Eye (tissue), 1 donor: ENCODE measurements at regions not wholly inside any gene's neighbourhood (a gene's known extent, or its start where the extent isn't known, plus 50 kb on each side); places are given as distances from the start of the nearest gene placed in this dataset.
A peak's percentile ranks its signal among the peaks of the same experiment; 100 is the strongest.

ENCODE experiments used
- DNase-seq: peaks from one replicate; pipeline ENCODE4 v3.0.0-alpha.2; 2015

DNA sequence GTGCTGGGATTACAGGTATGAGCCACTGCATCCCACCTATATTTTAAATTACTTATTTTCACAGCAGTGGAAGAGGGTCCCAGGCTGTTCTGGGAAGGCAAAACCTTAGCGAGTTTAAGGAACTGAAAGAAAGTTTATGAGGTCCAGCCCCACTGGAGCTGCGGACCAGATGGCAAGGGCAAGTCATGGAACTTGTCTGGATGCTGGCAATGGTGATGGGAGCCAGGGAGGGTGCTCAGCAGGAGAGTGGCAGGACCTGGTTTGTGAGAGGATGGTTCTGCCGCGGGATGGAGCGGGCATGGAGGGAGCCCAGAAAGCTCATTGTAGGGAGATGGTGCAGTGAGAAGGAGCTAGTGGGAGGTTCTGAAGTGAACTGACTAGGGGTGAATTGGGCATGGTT is 50.6 kb upstream of the SLC45A1 start:
- DNase-seq = no peak

DNA sequence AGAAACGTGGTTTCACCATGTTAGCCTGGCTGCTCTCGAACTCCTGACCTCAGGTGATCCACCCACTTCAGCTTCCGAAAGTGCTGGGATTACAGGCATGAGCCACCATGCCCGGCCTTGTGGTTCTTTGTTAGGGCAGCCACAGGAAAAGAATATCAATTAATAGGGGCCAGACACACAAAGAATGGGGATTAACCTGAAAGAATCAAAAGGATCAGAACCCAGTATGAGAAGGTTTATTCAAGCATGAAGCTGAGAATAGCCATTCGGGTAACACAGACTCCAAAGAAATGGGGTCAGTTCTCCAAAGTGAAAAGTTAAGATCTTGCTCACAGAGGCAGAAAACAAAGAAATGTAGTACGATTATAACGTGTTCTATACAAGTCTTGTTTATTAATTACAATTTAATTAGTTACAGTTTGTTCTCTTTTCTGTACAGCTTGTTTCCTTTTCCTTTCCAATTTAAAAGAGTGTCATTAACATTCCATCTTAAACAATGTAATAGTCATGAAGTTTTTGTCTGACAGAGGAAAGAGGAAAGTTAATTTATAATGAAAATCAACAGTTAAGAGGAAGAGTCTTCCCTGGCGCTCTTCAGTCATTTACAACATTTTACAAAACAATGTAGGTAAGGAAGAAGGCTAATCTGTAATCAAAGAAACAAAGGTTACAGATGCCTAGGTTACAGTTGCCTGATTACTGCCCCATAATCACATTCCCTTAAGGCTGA is 51.3 kb upstream of the SLC45A1 start:
- DNase-seq = peak; percentile 80

DNA sequence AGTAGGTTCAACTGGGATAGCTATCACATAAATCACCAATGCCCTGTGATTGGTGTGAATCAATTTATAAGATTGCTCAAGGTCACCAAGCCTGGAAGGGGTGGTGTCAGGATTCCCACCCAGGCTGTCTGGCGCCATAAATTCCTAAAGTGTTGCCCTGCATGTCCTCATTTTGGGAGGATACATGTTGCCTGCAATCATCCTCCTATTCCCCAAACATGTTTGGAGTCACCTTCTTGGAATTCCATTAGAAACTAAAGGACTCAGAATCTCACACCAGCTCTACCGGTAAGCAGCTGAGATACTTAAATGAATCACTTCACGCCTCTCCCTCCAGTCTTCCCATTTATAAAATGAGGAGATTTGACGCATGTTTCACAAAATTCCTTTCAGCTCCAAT is 54.1 kb upstream of the SLC45A1 start:
- no peak for DNase-seq

DNA sequence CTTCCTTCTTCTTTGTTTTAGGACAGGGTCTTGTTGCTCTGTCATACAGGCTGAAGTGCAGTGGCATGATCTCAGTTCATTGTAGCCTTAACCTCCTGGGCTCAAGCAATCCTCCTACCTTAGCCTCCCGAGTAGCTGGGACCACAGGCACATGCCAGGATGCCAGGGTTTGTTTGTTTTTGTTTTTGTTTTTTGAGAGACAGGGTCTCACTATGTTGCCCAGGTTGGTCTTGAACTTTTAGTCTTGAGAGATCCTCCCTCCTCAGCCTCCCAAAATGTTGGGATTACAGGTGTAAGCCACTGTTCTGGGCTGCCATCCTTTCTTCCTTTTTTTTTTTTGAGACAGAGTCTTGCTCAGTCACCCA is 56.5 kb upstream of the SLC45A1 start:
- DNase-seq = no peak

DNA sequence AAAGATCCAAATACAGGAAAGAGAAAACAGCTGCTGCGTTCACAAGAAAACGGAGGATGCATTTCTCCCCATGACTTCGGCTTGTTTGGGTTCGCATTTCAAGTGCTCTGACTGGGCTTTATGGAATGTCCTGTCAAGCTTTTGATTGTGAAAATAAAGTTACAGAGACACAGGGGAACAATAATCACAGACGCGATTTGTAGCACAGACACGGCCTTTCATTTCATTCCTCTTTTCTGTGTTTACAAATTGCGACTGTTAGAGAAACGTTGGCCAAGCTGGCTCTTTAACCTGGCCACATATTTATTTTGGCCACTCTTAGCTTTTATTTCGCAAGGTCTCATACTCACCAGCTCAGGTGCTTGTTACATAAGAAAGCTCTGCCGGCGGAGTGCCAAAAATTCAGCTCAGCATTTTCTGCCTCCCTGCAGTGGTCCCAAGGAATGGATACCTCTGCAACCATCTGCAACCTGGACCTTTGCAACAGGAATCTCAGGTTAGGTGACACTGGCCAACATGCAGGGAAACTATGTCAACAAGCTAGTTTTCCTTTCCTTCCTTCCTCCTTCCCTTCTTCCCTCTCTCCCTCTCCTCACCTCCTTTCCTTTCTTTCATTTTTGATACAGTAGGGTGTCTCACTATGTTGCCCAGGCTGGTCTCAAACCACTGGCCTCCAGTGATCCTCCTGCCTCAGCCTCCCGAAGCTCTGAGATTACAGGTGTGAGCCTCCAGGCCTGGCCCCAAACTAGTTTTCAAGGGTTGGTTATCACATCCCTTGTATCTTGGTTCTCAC is 58.2 kb upstream of the SLC45A1 start:
- no peak for DNase-seq

DNA sequence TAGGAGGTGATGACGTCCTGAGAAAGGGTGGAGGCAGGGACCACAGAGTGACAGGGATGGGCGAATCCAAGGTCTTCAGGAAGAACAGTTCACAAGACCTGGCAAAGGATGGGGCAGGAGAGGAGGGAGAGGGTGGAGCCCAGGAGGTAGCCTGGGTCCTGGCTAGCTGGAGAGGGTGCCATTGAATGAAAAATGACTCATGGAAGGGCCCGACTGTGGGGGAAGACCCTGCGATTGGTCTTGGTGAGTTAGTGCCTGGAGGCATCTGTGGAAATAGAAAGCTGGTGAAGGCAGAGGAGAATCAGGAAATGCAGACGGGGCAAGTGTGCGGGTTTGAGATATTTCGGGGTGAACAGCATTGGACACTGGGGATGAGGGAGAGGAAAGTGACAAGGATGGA is 60.3 kb upstream of the SLC45A1 start:
- DNase-seq = no peak

DNA sequence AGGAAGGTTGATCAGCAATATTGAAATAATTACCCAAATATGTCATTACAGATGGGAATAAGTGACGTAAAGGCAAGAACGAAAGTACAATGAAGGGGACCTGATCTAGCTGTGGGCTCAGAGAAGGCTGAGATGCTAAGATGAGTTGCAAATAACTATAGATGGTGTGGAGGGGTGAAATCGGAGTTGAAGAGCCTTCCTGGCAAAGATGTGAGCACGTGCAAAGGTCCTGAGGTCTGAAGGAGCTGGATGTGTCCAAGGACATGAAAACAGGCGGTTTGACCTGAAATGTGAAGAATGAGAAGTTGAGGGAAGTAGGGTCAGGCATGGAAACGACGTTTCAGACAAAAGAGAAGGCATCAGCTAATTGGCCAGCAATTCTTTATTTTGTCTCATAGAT is 61.6 kb upstream of the SLC45A1 start:
- no peak for DNase-seq

DNA sequence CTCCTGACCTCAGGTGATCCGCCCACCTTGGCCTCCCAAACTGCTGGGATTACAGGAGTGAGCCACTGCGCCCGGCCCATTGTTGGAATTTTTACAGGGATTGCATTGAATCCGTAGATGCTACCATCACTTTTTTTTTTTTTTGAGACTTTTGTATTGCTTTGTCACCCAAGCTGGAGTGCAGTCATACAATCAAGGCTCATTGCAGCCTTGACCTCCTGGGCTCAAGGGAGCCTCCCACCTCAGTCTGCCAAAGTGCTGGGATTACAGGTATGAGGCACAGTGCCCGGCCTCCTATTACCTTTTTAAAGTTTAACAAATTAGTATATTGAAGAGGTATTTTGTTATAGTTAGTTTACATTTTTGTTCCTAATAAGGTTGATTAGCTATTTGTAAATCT is 62.2 kb upstream of the SLC45A1 start:
- no peak for DNase-seq

DNA sequence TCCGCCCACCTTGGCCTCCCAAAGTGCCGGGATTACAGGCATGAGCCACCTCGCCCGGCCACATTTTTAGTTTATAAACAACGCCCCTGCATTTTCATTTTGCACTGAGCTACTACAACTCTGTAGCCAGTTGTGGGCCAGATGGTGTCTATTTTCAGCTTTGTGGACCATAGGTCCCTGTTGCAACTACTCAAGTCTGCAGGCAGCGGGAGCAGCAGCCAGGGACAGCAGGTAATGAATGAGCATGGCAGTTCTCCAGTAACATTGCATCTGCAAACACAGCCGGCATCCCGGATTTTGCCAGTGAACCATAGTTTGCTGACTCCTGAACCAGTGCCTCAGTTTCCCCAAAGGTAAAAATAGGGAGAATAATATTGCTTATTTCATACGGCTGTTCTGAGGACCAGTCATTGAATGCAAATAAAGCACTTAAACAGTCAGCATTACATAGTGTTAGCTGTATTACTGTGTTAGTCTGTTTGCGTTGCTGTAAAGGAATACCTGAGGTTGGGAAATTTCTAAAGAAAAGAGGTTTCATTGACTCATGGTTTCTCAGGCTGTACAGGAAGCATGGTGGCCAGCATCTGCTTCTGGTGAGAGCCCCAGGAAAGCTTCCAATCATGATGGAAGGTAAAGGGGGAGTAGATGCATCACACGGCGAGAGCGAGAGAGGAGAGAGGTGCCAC is 65.5 kb upstream of the SLC45A1 start:
- no peak for DNase-seq

DNA sequence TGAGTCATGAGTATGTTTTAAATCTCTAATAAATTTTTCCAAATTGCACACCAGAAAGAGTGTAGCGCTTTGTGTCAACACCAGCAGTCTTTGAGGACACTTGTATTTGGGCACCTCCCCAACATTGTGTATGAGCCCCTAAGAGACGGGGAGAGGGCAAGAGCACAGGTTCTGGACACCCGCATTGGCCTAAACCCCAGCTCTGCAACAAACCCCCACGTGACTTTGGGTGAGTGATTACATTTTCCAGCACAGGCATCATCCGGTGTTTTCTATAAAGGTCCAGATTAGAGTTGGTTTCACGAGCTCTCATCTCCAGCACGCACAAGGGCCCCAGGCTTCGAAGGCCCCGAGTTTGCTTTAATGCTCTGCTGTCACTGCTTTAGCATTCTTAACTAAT is 66.3 kb upstream of the SLC45A1 start:
- DNase-seq = no peak

DNA sequence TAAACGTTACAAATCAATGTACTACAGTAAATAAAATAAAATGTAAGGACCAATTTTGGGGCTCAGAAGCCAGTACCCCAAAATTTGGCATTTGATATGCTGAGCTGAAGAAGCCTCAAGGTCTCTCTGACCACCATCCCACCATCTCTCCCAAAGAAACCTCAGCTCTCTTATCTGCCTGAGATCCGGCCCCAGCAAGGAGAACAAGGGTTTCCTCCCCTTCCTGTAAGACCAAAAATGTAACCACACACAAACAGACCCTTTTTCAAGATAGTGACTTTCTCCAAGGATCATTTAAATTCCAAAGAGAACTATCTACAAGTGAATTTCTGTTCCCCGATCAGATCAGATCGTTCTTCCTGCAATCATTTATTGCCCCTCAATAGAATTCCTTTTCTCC is 68.1 kb upstream of the SLC45A1 start:
- no peak for DNase-seq

DNA sequence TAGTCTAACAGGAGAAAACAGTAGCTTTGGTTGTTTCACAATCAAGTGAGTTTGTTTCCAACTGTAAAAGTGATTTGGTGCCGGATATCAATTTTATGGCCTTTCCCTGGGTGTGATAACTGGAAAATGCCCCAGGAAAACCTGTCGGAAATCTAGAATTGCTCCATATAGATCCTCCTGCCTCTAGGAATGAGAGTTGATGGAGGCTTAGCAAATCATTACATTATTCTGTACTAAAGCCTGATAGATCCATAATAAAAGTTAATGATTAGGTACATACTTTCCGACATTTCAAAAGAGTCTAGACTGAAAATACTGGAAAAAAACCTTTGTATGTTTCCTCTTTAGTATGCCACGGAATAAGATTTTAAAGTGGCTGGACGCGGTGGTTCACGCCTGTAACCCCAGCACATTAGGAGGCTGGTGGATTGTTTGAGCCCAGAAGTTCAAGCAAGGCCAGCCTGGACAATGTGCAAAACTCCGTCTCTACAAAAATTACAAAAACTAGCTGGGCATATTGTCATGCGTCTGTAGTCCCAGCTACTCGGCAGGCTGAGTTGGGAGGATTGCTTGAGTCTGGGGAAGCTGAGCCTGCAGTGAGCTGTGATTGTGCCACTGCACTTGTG is 70.0 kb upstream of the SLC45A1 start:
- no peak for DNase-seq

DNA sequence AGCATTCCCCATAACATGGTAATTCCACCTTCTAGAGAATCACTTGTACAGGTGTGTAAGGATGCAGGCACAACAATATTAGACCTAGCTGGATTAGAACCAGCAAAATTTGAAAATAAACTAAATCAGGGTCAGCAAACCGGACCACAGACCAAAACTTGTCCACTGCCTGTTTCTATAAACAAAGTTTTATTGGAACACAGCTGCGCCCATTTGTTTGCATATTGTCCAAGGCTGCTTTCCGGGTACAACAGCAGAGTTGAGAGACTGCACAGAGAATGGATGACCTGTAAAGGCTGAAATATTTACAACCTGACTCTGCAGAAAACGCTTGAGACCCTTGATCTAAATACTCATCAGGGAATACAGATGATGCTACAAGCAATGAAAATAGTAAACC is 73.6 kb upstream of the SLC45A1 start:
- no peak for DNase-seq

DNA sequence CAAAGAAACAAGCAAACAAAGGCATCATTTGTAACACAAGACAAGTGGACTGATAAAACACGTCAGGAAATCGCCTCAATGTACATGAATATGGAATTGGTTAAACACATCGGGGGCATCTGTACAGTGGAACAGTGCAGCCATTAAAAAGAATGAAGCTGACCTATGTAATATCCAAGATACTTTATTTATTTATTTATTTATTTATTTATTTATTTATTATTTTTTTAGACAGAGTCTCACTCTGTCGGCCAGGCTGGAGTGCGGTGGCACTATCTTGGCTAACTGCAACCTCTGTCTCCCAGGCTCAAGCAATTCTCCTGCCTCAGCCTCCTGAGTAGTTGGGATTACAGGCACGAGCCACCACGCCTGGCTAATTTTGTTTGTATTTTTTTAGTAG is 75.4 kb upstream of the SLC45A1 start:
- no peak for DNase-seq

DNA sequence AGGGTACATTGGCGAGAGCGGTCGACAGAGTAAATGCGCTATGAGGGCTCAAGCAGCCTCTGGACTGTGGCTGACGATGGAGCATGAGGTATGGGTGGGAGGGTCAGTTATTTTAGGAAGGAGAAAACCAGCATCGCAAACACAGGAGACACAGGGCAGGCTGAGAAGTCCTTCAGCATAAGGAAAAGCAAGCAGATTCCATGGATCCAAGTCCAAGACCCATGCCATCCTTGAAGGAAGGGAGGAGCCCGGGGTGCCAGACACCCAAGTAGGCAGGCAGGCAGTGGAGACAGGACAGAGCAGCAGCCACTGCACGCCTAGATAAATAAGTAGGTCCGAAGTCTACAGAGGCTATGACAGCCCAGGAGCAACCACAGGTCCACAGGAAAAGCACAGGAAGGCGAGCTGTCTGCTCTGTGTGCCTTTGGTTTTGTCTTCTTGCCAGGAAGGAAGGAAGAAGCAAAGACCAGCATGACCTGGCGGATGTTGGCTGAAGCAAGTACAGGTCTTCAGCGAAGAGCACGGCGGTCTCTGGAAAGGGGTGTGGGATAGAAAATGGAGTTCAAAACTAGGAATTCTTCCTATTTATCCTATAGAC is 76.4 kb upstream of the SLC45A1 start:
- DNase-seq = no peak

DNA sequence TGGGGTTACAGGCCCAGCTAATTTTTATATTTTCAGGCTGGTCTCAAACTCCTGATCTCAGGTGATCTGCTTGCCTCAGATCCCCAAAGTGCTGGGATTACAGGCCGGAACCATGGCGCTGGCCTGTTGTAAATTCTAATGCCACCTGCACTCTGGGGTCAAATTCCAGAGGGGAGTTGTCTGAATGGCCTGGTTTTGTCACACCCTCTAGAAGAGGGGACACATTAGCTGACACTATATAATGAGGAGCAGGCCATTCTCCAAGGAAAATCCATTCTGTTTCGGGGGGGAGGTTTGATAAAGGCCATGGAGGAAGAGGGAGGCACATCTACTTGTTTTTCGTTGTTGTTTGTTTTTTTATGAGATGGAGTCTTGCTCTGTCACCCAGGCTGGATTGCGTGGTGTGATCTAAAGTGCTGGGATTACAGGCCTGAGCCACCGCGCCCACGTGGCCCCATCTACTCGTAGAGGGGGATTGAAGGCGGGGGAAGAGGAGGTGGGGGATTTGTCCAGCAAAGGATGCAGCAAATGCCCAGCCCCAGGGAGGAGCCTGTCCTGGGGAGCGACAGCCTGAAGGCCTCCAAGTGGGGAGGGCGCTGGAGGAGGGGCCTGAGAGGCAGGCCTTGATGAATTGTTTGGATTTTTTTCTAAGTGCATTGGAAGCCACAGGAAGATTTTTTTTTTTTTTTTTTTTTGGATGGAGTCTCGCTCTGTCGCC is 78.4 kb upstream of the SLC45A1 start:
- DNase-seq = peak; percentile 56

DNA sequence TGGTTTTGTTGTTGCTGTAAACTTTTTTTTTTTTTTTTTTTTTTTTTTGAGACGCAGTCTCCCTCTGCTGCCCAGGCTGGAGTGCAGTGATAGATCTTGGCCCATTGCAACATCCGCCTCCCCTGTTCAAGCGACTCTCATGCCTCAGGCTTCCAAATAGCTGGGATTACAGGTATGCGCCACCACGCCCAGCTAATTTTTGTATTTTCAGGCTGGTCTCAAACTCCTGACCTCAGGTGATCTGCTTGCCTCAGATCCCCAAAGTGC is 78.9 kb upstream of the SLC45A1 start:
- DNase-seq = no peak

DNA sequence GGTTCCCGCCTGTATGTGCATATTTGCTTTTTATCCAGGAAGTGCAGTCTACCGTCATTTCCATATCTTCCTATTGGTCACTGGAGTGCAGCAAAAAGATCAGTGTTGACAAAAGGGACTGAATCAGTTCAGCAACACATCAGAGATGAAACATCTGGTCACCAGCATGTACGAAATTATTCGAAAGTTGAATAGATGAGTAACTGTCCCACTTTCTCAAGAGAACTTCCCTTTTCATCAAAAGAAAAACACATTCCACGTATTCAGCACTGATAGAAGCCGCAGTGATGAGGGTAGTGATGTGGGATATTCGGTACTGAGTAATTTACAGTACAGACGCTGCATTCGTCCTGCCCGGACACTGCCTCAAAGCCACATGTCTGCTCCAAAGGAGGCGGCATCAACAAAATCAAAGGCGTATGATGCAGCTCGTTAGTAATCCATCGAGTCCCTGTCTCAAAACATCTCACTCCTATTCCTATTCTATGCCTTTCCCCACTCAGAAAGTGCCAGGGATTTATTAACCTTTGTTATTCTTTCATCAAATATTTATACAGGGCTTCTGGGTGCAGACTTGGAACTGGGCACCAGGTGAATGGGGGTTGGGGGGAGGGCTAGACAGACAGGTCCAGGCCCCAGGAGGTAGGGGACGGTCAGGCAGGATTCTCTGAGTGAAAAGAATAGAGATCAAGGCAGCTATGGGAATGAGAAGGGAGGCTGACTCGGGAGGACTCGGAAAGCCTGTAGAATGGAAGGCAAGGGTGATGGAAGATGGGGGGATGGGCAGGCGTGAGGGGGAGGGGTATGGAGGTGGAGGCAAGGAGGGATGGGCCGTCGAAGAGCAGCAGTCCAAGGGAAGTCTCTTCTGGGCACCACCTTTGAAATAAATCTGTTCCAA is 79.5 kb upstream of the SLC45A1 start:
- DNase-seq = peak; percentile 34

DNA sequence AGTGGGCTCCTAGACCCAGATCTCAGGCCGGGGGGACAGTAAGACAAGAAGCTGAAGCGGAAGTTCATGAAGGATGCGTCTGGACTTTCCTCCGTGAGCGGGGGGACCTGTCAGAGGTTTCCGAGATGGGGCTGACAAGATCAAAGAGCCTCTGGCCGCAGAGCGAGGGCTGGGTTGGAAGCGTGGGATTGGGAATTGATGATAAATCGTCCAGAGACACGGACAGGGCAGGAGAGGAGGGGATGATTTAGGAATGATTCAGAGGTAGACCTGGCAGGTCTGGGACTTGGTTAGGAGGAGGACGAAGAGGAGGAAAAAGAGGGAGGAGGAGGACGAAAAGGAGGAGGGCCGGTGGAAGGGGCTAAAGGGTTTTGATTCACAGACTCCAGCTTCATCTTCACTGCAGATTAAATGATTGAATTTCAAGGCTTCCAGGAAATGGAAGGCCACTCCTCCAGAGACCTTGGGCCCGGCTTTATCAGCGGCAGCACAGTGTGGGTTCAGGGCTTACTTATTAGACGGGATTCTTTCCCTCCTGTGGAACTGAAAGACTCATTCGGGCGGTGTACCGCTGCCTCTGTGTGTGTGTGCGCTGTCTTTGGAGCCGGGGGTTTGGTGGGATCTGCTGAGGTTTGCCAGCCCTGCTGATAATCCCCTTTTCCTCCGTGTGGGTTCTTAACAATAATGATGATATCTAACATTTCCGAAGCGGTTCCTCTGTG is 85.7 kb upstream of the SLC45A1 start:
- no peak for DNase-seq

DNA sequence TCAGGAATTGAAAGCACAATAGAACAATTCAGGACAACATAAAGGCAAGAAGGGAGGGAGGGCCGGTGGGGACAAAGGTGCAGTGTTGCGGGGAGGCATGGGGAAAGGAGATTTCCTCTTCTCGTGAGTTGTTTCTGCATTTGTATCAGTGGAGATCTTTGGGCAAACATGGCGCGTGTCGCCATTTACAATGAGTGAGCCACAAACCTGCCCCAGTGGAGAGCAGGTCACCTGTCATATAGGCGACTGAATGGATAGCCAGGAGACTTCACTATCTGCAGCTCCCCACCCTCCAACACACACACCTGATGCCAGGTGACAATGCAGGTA is 87.7 kb upstream of the SLC45A1 start:
- no peak for DNase-seq

DNA sequence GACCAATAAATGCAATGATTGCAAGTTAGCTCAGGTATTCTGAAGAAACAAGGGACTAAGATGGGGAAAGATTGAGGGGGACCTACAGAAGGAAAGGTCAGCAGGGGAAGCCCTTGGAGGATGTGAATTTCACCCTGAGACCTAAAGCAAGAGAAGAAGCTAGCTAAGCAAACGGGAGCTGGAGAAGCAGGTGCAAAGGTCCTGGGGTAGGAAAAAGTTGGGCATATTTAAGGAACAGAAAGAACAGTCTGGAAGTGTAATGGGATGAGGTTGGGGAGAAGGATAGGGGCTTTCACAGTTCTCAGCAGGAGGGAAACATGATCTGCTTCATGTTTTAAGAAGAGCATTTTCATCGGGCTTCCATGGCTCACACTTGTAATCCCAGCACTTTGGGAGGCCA is 89.7 kb upstream of the SLC45A1 start:
- DNase-seq = no peak
